WTC11 (cell line): ENCODE measurements at regions not wholly inside any gene's neighbourhood (a gene's known extent, or its start where the extent isn't known, plus 50 kb on each side); places are given as distances from the start of the nearest gene placed in this dataset.
"Not testable (repeated sequence)": the region's sequence is repeated elsewhere in the genome, so short reads cannot be mapped to it uniquely, and the experiment has no call there.

Source experiments
- ATAC-seq: fragments of 200-7000 bp; cut with Tn5 transposase; 2 replicates; pipeline ENCODE4 v1.10.0; 2021; ENCODE audit warnings: mild to moderate bottlenecking, moderate library complexity
- CTCF ChIA-PET: fragments of 300-600 bp; sonication (Branson Sonifier 250); formaldehyde crosslinking; loops from one replicate; lab custom pipeline; 2021; ENCODE audit warnings: antibody characterized with exemption; lab: Charles Lee
- POLR2A ChIA-PET: fragments of 350-600 bp; sonication (Branson Sonifier 250); formaldehyde crosslinking; loops from one replicate; lab custom pipeline; 2021; ENCODE audit warnings: antibody characterized with exemption; lab: Charles Lee
- DNase-seq: peaks from one replicate; pipeline ENCODE4 v3.0.0; 2021; ENCODE audit warnings: low spot score
- H3K27ac Mint-ChIP-seq: 2 replicates; pipeline ENCODE4 v1.8.0; 2021; ENCODE audit warnings: mixed read lengths
- H3K27me3 Mint-ChIP-seq: 2 replicates; pipeline ENCODE4 v1.8.0; 2021; ENCODE audit warnings: low read depth, mild to moderate bottlenecking, moderate library complexity, mixed read lengths
- H3K36me3 Mint-ChIP-seq: 2 replicates; pipeline ENCODE4 v1.8.0; 2021; ENCODE audit warnings: mixed read lengths
- H3K4me1 Mint-ChIP-seq: 2 replicates; pipeline ENCODE4 v1.8.0; 2022; ENCODE audit warnings: mixed read lengths
- H3K4me3 Mint-ChIP-seq: 2 replicates; pipeline ENCODE4 v1.8.0; 2021; ENCODE audit warnings: mild to moderate bottlenecking, moderate library complexity, mixed read lengths
- H3K9me3 Mint-ChIP-seq: 2 replicates; pipeline ENCODE4 v1.8.0; 2021; ENCODE audit warnings: mixed read lengths
- ATF3 ChIP-seq: sonication (generic); formaldehyde crosslinking; conservative IDR thresholded peaks from 2 replicates; pipeline ENCODE4 v1.8.1; 2022; ENCODE audit warnings: mild to moderate bottlenecking, missing genetic modification reagents
- ATF6 ChIP-seq: sonication (generic); formaldehyde crosslinking; IDR thresholded peaks from 2 replicates; pipeline ENCODE4 v1.8.1; 2023; ENCODE audit warnings: mild to moderate bottlenecking, missing genetic modification reagents
- CTCF ChIP-seq: fragments of 200-600 bp; IDR thresholded peaks from 2 replicates; pipeline ENCODE4 v1.8.0; 2022; ENCODE audit warnings: antibody characterized with exemption
- E2F5 ChIP-seq: sonication (generic); formaldehyde crosslinking; IDR thresholded peaks from 2 replicates; pipeline ENCODE4 v1.8.1; 2022; ENCODE audit warnings: mild to moderate bottlenecking, moderate library complexity, missing genetic modification reagents
- ESRRA ChIP-seq: sonication (generic); formaldehyde crosslinking; IDR thresholded peaks from 2 replicates; pipeline ENCODE4 v1.8.1; 2022; ENCODE audit warnings: mild to moderate bottlenecking, missing genetic modification reagents, borderline replicate concordance
- ETV6 ChIP-seq: sonication (generic); formaldehyde crosslinking; IDR thresholded peaks from 2 replicates; pipeline ENCODE4 v1.8.1; 2022; ENCODE audit warnings: mild to moderate bottlenecking, missing genetic modification reagents
- GRHL2 ChIP-seq: fragments of 250-450 bp; sonication (Bioruptor Pico); IDR thresholded peaks from 2 replicates; pipeline ENCODE4 v1.8.0; 2022; ENCODE audit warnings: mild to moderate bottlenecking, moderate library complexity; ENCODE audit not compliant: insufficient replicate concordance, severe bottlenecking
- GTF2I ChIP-seq: fragments of 250-450 bp; sonication (Bioruptor Pico); conservative IDR thresholded peaks from 2 replicates; pipeline ENCODE4 v1.4.0; 2021; ENCODE audit warnings: mild to moderate bottlenecking
- MXD4 ChIP-seq: fragments of 250-450 bp; sonication (Bioruptor Pico); IDR thresholded peaks from 2 replicates; pipeline ENCODE4 v1.8.0; 2021; ENCODE audit warnings: mild to moderate bottlenecking, moderate library complexity, borderline replicate concordance
- RELA ChIP-seq: sonication (generic); formaldehyde crosslinking; IDR thresholded peaks from 2 replicates; pipeline ENCODE4 v1.8.1; 2022; ENCODE audit warnings: missing genetic modification reagents, mild to moderate bottlenecking, borderline replicate concordance
- RORB ChIP-seq: fragments of 250-450 bp; sonication (Bioruptor Pico); IDR thresholded peaks from 2 replicates; pipeline ENCODE4 v1.9.0; 2021; ENCODE audit warnings: mild to moderate bottlenecking
- SMAD4 ChIP-seq: sonication (generic); formaldehyde crosslinking; IDR thresholded peaks from 2 replicates; pipeline ENCODE4 v1.8.0; 2022; ENCODE audit warnings: mild to moderate bottlenecking, missing genetic modification reagents
- TCF7 ChIP-seq: sonication (generic); formaldehyde crosslinking; IDR thresholded peaks from 2 replicates; pipeline ENCODE4 v1.8.0; 2022; ENCODE audit warnings: mild to moderate bottlenecking, low read depth, missing genetic modification reagents, moderate library complexity
- TEAD1 ChIP-seq: sonication (generic); formaldehyde crosslinking; IDR thresholded peaks from 2 replicates; pipeline ENCODE4 v1.8.0; 2022; ENCODE audit warnings: mild to moderate bottlenecking, missing genetic modification reagents
- ZNF512 ChIP-seq: sonication (generic); formaldehyde crosslinking; IDR thresholded peaks from 2 replicates; pipeline ENCODE4 v1.8.1; 2022; ENCODE audit warnings: missing genetic modification reagents, borderline replicate concordance
- ZNF532 ChIP-seq: fragments of 250-450 bp; sonication (Bioruptor Pico); IDR thresholded peaks from 2 replicates; pipeline ENCODE4 v1.9.0; 2021; ENCODE audit warnings: mild to moderate bottlenecking, borderline replicate concordance
- ZSCAN18 ChIP-seq: fragments of 250-450 bp; sonication (Bioruptor Pico); IDR thresholded peaks from 2 replicates; pipeline ENCODE4 v2.1.2; 2022; ENCODE audit warnings: mild to moderate bottlenecking, moderate library complexity

- no peak for DNase-seq
- ChIA-PET CTCF (no interaction called here), POLR2A (no interaction called here)
- peaks cover 4% of the 10 kb centered on the region; the same call in 1 of the 2 replicates for H3K36me3 Mint-ChIP-seq
- no peak for ATAC-seq
- no peak overlapping the region for H3K4me3 Mint-ChIP-seq
- no peaks in the 10 kb centered on the region; the same call in 1 of the 2 replicates for H3K27me3 Mint-ChIP-seq
- peaks cover 11% of the 10 kb centered on the region for H3K9me3 Mint-ChIP-seq
- TF ChIP-seq ATF3 (no peak), GRHL2 (CRISPR knock-in tag) (no peak), ZSCAN18 (CRISPR knock-in tag) (no peak), CTCF (no peak), ZNF532 (CRISPR knock-in tag) (no peak), ZNF512 (CRISPR knock-in tag) (no peak)
- 0 out of 2 replicates have a peak, but pooled peaks cover 4% of the 10 kb centered on the region for H3K4me1 Mint-ChIP-seq
- no peak overlapping the region for H3K27ac Mint-ChIP-seq
Observed at GRCh38 chr9:108395421-108395820, 460.4 kb downstream of the ACTL7B start.

GRCh38 chr9:108394726-108395125 is 461.1 kb downstream of the ACTL7B start:
- Mint-ChIP-seq H3K9me3 (peaks cover 11% of the 10 kb centered on the region), H3K27ac (peak overlapping the region; percentile 5; the same call in 1 of the 2 replicates), H3K36me3 (peaks cover 4% of the 10 kb centered on the region; the same call in 1 of the 2 replicates), H3K4me1 (0 out of 2 replicates have a peak, but pooled peaks cover 4% of the 10 kb centered on the region), H3K27me3 (no peaks in the 10 kb centered on the region; the same call in 1 of the 2 replicates), H3K4me3 (no peak overlapping the region)
- DNase-seq (no peak), ATAC-seq (no peak)
- ChIA-PET POLR2A (no interaction called here), CTCF (interaction anchor here (0.6 kb wide), 1 partner anchor 435 kb away, joined by 3 read pairs; no protein-coding TSS in a partner anchor)
- TF ChIP-seq ESRRA (CRISPR knock-in tag) (no peak), RELA (CRISPR knock-in tag) (no peak), SMAD4 (CRISPR knock-in tag) (no peak), GTF2I (CRISPR knock-in tag) (no peak), MXD4 (no peak), E2F5 (CRISPR knock-in tag) (no peak), RORB (CRISPR knock-in tag) (no peak), ETV6 (CRISPR knock-in tag) (no peak), TEAD1 (CRISPR knock-in tag) (no peak), ATF6 (CRISPR knock-in tag) (no peak), TCF7 (CRISPR knock-in tag) (no peak)

GRCh38 chr9:108393481-108394001 is 462.2 kb downstream of the ACTL7B start:
- CTCF ChIA-PET = interaction anchor here (1.0 kb wide), 1 partner anchor 19 kb away, joined by 4 read pairs; no protein-coding TSS in a partner anchor
- POLR2A ChIA-PET, H3K4me1 Mint-ChIP-seq, H3K36me3 Mint-ChIP-seq, DNase-seq, H3K4me3 Mint-ChIP-seq, H3K27me3 Mint-ChIP-seq, H3K27ac Mint-ChIP-seq, ATAC-seq: not testable (repeated sequence)
- H3K9me3 Mint-ChIP-seq = peaks cover 11% of the 10 kb centered on the region
